Activated T-cell treated with anti-CD3 and anti-CD28 coated beads, Interleukin-2, amount 50 U/mL, for 4 hours (primary cell): ENCODE measurements at regions not wholly inside any gene's neighbourhood (a gene's known extent, or its start where the extent isn't known, plus 50 kb on each side); places are given as distances from the start of the nearest gene placed in this dataset.

Experiments
- ATAC-seq, 2 donors: fragments of 200-7000 bp; cut with Tn5 transposase; one replicate each; pipeline ENCODE4 v1.10.0; 2021
- DNase-seq: peaks from one replicate; pipeline ENCODE4 v3.0.0-alpha.2; 2020
- H3K27me3 Mint-ChIP-seq: one replicate; pipeline ENCODE4 v1.8.0; 2021; ENCODE audit warnings: low read depth, mixed read lengths
- H3K36me3 Mint-ChIP-seq: one replicate; pipeline ENCODE4 v1.8.0; 2022; ENCODE audit warnings: mixed read lengths; ENCODE audit not compliant: insufficient read depth
- H3K4me1 Mint-ChIP-seq: one replicate; pipeline ENCODE4 v1.8.0; 2021; ENCODE audit warnings: low read depth, mixed read lengths
- H3K4me3 Mint-ChIP-seq: one replicate; pipeline ENCODE4 v1.8.0; 2021; ENCODE audit warnings: mild to moderate bottlenecking, moderate library complexity, mixed read lengths
- H3K9me3 Mint-ChIP-seq: one replicate; pipeline ENCODE4 v1.8.0; 2021; ENCODE audit warnings: mixed read lengths

- Mint-ChIP-seq H3K4me3 (no peak overlapping the region), H3K27me3 (no peaks in the 10 kb centered on the region), H3K9me3 (no peaks in the 10 kb centered on the region), H3K36me3 (peaks cover 8% of the 10 kb centered on the region), H3K4me1 (no peaks in the 10 kb centered on the region)
- DNase-seq (no peak), ATAC-seq (no peak)
Observed at GRCh38 chr1:232493869-232494268, 136.1 kb downstream of the SIPA1L2 start.

DNA sequence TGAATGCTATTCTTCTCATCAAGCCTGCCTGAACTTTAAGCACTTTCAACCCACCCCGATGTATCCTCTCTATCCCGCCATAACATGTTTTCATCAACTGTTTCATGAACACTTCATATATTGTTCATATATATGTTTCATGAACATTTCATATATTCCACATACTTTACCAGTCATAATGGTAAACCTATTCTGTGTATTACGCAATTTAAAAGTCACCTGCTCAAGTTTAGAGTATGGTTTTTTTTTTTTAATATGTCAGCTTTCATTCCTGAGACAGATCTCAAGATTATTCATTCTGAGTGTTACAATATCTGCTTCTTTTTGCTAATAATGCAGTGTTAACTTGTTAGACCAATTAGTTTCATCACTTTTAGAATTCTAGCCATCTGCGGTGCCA is 140.7 kb downstream of the SIPA1L2 start:
- Mint-ChIP-seq H3K4me3 (no peak overlapping the region), H3K36me3 (peaks cover 8% of the 10 kb centered on the region), H3K4me1 (no peaks in the 10 kb centered on the region), H3K27me3 (no peaks in the 10 kb centered on the region), H3K9me3 (no peaks in the 10 kb centered on the region)
- ATAC-seq (no peak), DNase-seq (no peak)

DNA sequence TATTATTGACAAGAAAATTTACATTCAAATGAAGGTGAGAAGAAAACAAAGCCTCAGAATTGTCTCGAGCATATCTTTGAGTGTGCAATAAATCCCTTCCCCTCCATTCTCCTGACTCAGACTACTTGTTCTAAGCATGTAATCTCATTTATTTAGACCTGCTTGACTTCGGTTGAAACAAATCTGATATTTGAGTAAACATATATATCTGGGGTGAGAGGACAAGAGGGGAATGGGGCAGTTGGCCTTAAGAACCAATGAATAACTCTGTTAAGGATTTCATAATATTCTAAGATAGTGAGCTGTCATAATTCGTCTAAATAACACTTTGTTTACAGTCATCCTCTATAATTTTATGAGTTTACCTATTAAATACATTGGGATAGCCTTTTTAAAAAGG is 142.7 kb downstream of the SIPA1L2 start:
- no peak overlapping the region for H3K4me3 Mint-ChIP-seq
- H3K36me3 Mint-ChIP-seq = peaks cover 11% of the 10 kb centered on the region
- H3K27me3 Mint-ChIP-seq = no peaks in the 10 kb centered on the region

GRCh38 chr1:232486454-232487207 is 143.3 kb downstream of the SIPA1L2 start:
- DNase-seq (no peak), ATAC-seq (no peak)
- H3K4me1 Mint-ChIP-seq = no peaks in the 10 kb centered on the region
- H3K4me3 Mint-ChIP-seq = no peak overlapping the region
- no peaks in the 10 kb centered on the region for H3K27me3 Mint-ChIP-seq
- peaks cover 9% of the 10 kb centered on the region for H3K36me3 Mint-ChIP-seq
- H3K9me3 Mint-ChIP-seq = no peaks in the 10 kb centered on the region

More for the DNA sequence above, 142.7 kb downstream of the SIPA1L2 start:
- DNase-seq (no peak), ATAC-seq (no peak)
- Mint-ChIP-seq H3K9me3 (no peaks in the 10 kb centered on the region), H3K4me1 (no peaks in the 10 kb centered on the region)

- Mint-ChIP-seq H3K4me3 (no peak overlapping the region), H3K36me3 (peaks cover 9% of the 10 kb centered on the region), H3K4me1 (no peaks in the 10 kb centered on the region), H3K9me3 (no peaks in the 10 kb centered on the region), H3K27me3 (no peaks in the 10 kb centered on the region)
- no peak for ATAC-seq
- DNase-seq = no peak
Observed at GRCh38 chr1:232486006-232486405, 143.9 kb downstream of the SIPA1L2 start.

DNA sequence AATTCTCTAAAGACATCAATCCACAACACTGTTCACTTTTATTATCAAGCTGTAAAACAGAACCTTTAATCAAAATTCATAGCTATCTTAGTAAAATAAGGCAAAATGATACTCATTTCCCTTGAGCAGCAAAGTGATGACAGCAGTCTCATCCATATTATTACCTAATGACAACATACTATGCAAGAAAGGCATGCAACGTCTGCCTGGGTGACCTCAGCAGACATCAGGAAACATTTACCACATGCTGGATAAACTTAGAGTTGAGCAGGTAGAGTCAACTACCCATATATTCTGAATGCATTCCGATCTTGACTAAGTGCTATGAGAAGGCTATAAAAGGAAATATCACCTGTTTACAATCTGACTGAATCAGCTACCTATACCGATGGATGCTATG is 145.1 kb downstream of the SIPA1L2 start:
- peaks cover 4% of the 10 kb centered on the region for H3K36me3 Mint-ChIP-seq
- no peaks in the 10 kb centered on the region for H3K4me1 Mint-ChIP-seq

DNA sequence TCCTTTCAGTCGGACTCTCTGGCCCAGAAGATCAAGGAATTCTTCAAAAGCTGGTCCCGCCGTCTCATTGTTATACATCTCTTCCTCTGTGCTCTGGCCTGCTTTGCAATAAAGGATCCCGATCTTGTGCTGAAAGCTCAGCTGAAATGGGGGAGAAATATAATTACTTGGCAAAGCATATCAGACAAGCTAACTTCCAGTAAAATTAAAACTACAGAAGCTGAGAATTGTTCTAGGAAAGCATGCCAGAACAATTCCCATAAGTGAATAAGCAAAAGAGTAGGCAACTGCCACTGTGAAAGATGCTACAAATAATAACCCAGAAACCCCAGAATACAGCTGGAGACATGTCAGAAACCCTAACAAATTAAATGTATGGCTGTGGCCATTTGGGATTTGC is 146.1 kb downstream of the SIPA1L2 start:
- H3K27me3 Mint-ChIP-seq = no peaks in the 10 kb centered on the region
- no peaks in the 10 kb centered on the region for H3K4me1 Mint-ChIP-seq
- no peak overlapping the region for H3K4me3 Mint-ChIP-seq
- DNase-seq (no peak), ATAC-seq (no peak)
- H3K36me3 Mint-ChIP-seq = peaks cover 6% of the 10 kb centered on the region
- H3K9me3 Mint-ChIP-seq = no peaks in the 10 kb centered on the region

More for the DNA sequence above, 145.1 kb downstream of the SIPA1L2 start:
- ATAC-seq = no peak
- no peak for DNase-seq
- Mint-ChIP-seq H3K4me3 (no peak overlapping the region), H3K27me3 (no peaks in the 10 kb centered on the region), H3K9me3 (no peaks in the 10 kb centered on the region)

DNA sequence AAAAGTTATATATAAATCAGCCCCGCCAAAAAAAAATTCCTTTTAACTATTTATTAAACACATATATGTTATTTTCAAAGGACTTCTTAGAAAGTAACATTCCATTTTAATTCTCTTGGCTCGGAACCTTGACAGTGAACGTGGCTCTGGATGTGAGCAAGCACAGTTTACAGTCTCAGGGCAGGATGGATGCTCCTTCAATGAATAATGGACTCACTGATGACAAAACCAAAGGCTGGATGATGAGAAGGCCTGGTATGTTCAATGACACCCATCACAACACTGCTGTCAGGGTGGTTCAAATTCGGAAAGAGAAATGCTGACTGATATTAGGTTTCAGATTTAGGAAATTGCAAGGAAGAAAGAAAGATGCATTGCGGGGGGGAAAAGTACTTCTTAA is 148.8 kb downstream of the SIPA1L2 start:
- Mint-ChIP-seq H3K27me3 (no peaks in the 10 kb centered on the region), H3K4me3 (no peak overlapping the region), H3K9me3 (no peaks in the 10 kb centered on the region), H3K36me3 (peaks cover 8% of the 10 kb centered on the region), H3K4me1 (no peaks in the 10 kb centered on the region)
- DNase-seq (no peak), ATAC-seq (no peak)

- no peak for DNase-seq
- Mint-ChIP-seq H3K27me3 (no peaks in the 10 kb centered on the region), H3K9me3 (no peaks in the 10 kb centered on the region), H3K4me1 (no peaks in the 10 kb centered on the region), H3K36me3 (peaks cover 4% of the 10 kb centered on the region), H3K4me3 (no peak overlapping the region)
- no peak for ATAC-seq
Observed at GRCh38 chr1:232477728-232478127, 152.2 kb downstream of the SIPA1L2 start.

DNA sequence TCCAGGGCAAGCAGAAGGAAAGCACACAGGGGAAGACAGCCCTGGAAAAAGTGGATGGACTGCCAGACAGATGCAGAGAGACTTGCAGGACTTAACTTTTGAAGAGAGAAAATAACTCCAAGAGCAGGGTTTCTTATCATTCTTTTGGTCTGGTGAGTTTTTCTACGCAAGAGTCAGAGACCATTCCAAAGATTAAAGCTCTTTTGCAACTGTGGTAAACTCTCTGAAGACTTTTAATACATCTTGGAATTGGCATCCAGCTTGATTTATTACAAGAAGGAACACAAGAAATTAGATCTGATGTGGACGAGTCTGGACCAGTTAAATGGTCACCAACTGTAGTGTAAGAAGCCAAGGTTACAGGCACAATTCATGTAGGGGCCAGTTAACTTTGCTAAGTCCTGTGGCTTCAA is 153.4 kb downstream of the SIPA1L2 start:
- Mint-ChIP-seq H3K36me3 (peaks cover 4% of the 10 kb centered on the region), H3K4me1 (peaks cover 3% of the 10 kb centered on the region), H3K9me3 (no peaks in the 10 kb centered on the region), H3K27me3 (no peaks in the 10 kb centered on the region), H3K4me3 (no peak overlapping the region)
- ATAC-seq (no peak), DNase-seq (no peak)

DNA sequence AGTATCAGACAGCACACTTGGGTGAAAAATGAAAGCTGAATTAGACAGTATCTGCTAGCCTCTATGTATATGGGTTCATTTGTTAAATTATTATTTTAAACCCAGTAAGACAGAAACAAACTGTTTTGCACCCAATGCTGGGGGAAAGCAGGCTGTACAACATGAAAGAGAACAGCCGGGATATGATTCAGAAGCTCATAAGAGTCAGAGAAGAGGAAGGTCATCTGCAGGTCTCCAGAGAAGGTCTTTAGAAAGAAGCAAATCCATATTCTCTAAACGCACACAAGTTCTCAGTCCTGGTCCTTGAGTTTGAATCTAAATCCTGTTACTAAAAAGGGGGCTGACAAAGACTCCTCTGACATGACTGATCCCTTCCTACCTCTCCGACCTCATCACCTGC is 155.1 kb downstream of the SIPA1L2 start:
- peaks cover 8% of the 10 kb centered on the region for H3K4me1 Mint-ChIP-seq
- no peak overlapping the region for H3K4me3 Mint-ChIP-seq
- H3K9me3 Mint-ChIP-seq = no peaks in the 10 kb centered on the region
- DNase-seq (no peak), ATAC-seq (no peak)
- H3K36me3 Mint-ChIP-seq = peaks cover 4% of the 10 kb centered on the region
- no peaks in the 10 kb centered on the region for H3K27me3 Mint-ChIP-seq

GRCh38 chr1:232473900-232474299 is 156.0 kb downstream of the SIPA1L2 start:
- Mint-ChIP-seq H3K4me1 (peaks cover 8% of the 10 kb centered on the region), H3K9me3 (no peaks in the 10 kb centered on the region), H3K36me3 (peaks cover 2% of the 10 kb centered on the region), H3K4me3 (no peak overlapping the region), H3K27me3 (no peaks in the 10 kb centered on the region)
- no peak for ATAC-seq
- DNase-seq = no peak

- H3K36me3 Mint-ChIP-seq = peaks cover 2% of the 10 kb centered on the region
- H3K9me3 Mint-ChIP-seq = no peaks in the 10 kb centered on the region
- H3K27me3 Mint-ChIP-seq = no peaks in the 10 kb centered on the region
- H3K4me3 Mint-ChIP-seq = no peak overlapping the region
- peaks cover 8% of the 10 kb centered on the region for H3K4me1 Mint-ChIP-seq
- ATAC-seq = no peak
- no peak for DNase-seq
Observed at GRCh38 chr1:232473324-232473723, 156.6 kb downstream of the SIPA1L2 start.

GRCh38 chr1:232472485-232473041 is 157.4 kb downstream of the SIPA1L2 start:
- Mint-ChIP-seq H3K4me1 (peaks cover 9% of the 10 kb centered on the region), H3K9me3 (no peaks in the 10 kb centered on the region), H3K36me3 (no peaks in the 10 kb centered on the region), H3K4me3 (no peak overlapping the region), H3K27me3 (no peaks in the 10 kb centered on the region)
- DNase-seq = no peak
- ATAC-seq = no peak

DNA sequence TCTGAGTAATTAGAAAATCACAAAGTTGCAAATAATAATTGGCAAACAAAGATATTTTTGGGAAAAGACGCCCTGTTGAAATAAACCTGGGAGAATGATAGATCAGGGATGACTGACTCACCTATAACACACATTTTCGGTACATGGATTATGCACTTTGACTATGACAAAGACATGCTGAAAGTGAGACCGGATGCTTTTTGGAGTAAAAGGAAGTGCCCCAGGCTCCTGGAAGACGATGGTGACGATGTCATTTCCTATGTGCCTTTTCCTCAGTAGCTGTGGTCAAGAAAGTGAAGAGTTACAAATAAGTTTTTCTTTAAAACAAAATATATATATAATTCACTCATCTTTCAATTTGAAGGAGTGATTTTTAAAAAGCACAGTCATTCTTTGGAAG is 158.7 kb downstream of the SIPA1L2 start:
- H3K4me3 Mint-ChIP-seq = no peak overlapping the region
- no peaks in the 10 kb centered on the region for H3K9me3 Mint-ChIP-seq
- no peaks in the 10 kb centered on the region for H3K36me3 Mint-ChIP-seq
- H3K27me3 Mint-ChIP-seq = no peaks in the 10 kb centered on the region
- ATAC-seq (no peak), DNase-seq (no peak)
- peaks cover 13% of the 10 kb centered on the region for H3K4me1 Mint-ChIP-seq
